Activated CD8-positive, alpha-beta memory T cell treated with anti-CD3 and anti-CD28 coated beads, Interleukin-2, amount 10 ng/mL, durations not matched to agents 7 days and 5 days (primary cell): ENCODE measurements at regions not wholly inside any gene's neighbourhood (a gene's known extent, or its start where the extent isn't known, plus 50 kb on each side); places are given as distances from the start of the nearest gene placed in this dataset.

Source experiments
- ATAC-seq: fragments of 150-1000 bp; cut with Tn5 transposase; one replicate; pipeline ENCODE4 v1.10.0; 2021; ENCODE audit warnings: moderate library complexity
- CTCF ChIA-PET: fragments of 350-600 bp; sonication (Branson Sonifier 250); formaldehyde crosslinking; loops from one replicate; lab custom pipeline; 2021; ENCODE audit warnings: antibody characterized with exemption; lab: Charles Lee
- DNase-seq: peaks from one replicate; pipeline ENCODE4 v3.0.0-alpha.2; 2020
- H3K27ac Mint-ChIP-seq: one replicate; pipeline ENCODE4 v1.8.0; 2021; ENCODE audit warnings: mild to moderate bottlenecking, mixed read lengths
- H3K27me3 Mint-ChIP-seq: one replicate; pipeline ENCODE4 v1.8.0; 2021; ENCODE audit warnings: mixed read lengths
- H3K36me3 Mint-ChIP-seq: one replicate; pipeline ENCODE4 v1.8.0; 2021; ENCODE audit warnings: mild to moderate bottlenecking, mixed read lengths
- H3K4me1 Mint-ChIP-seq: one replicate; pipeline ENCODE4 v1.8.0; 2021; ENCODE audit warnings: mixed read lengths
- H3K4me3 Mint-ChIP-seq: one replicate; pipeline ENCODE4 v1.8.0; 2021; ENCODE audit warnings: mild to moderate bottlenecking, moderate library complexity, mixed read lengths
- H3K9me3 Mint-ChIP-seq: one replicate; pipeline ENCODE4 v1.8.0; 2022; ENCODE audit warnings: low read depth, mixed read lengths

DNA sequence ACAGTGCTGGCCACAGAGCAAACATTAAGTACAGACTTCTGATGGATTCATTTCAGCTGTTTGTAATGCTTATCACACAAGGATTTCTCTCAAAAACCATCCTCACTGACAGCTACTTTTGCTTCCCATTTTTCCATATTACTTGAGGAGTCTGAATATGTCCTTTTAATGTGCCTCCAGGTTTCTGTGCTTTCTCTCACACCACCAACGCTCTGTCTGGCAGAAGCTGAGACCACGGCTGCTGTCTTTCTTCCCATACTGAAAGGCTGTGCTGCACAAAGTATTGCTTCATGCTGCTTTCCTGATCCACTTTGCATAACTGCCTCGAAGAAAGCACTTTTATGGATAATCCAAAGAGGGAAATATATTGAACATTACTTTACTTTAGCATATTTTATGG, 312.1 kb upstream of the ZEB2 start:
- no peak for ATAC-seq
- Mint-ChIP-seq H3K4me1 (no peaks in the 10 kb centered on the region), H3K36me3 (no peaks in the 10 kb centered on the region), H3K9me3 (no peaks in the 10 kb centered on the region), H3K4me3 (no peak overlapping the region), H3K27ac (no peak overlapping the region), H3K27me3 (peaks cover 21% of the 10 kb centered on the region)
- CTCF ChIA-PET: no interaction called here
- DNase-seq: no peak

DNA sequence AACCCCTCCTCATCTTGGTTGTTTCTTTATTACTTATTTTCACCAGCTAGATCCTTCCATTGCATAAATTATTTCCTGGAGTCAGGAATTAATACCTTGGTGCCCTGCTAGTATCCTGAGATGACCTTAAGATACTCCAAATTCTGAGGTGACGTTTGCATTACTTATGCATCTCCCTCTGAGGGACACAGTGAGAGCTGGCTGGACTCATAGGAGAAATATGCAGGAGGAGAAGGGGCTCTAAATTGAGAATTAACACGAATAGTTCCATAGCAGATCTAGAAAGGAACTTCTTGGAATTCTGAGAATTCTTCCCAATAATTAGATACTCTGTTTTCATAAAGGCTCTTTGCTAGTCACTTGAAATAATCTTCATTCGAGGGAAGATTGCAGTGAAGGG, 310.6 kb upstream of the ZEB2 start:
- Mint-ChIP-seq H3K27ac (no peak overlapping the region), H3K9me3 (no peaks in the 10 kb centered on the region), H3K36me3 (no peaks in the 10 kb centered on the region), H3K27me3 (peaks cover 23% of the 10 kb centered on the region), H3K4me3 (no peak overlapping the region), H3K4me1 (no peaks in the 10 kb centered on the region)
- ATAC-seq: no peak
- CTCF ChIA-PET: no interaction called here
- DNase-seq: no peak

DNA sequence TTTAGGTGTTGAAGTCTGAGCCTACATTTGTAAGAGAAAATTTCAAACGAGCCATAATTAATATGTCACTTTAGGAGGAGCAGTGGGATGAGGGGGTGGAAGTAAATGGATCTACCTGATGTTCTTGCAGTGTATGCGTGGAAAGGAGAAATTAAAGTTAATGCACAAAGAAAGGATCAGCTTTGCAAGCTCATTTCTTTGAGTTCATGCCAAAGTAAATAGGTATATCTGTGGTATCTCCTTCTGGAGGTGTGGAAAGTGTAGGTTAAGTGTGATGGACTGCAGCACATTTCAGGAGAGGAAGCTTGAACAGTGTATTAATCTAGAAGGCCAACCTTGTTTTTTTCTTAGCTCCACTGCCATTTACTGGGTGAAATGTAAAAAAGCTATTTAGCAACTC, 307.5 kb upstream of the ZEB2 start:
- H3K9me3 Mint-ChIP-seq: no peaks in the 10 kb centered on the region
- DNase-seq (no peak), ATAC-seq (no peak)
- CTCF ChIA-PET: no interaction called here
- H3K27ac Mint-ChIP-seq: no peak overlapping the region
- H3K4me1 Mint-ChIP-seq: no peaks in the 10 kb centered on the region
- peaks cover 28% of the 10 kb centered on the region for H3K27me3 Mint-ChIP-seq
- no peak overlapping the region for H3K4me3 Mint-ChIP-seq
- H3K36me3 Mint-ChIP-seq: no peaks in the 10 kb centered on the region

DNA sequence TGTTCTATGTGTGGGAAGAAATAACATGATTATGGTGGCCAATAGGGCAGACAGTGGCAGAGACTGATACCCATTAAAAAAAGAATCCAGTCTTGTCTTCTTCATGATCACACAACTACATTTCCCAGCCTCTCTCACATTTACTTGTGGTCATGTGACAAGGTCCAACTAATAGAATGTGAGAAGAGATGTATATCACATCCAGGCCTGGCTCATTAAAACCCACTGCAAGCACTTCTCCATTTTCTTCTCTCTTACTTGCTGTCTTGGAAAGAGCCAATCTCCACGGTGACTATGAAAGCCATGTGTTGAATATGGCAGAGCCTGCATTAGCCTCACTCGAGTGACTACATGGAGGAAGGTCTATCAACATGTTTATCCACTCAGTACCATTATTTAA, 306.2 kb upstream of the ZEB2 start:
- ATAC-seq (no peak), DNase-seq (no peak)
- H3K27me3 Mint-ChIP-seq: peaks cover 26% of the 10 kb centered on the region
- H3K27ac Mint-ChIP-seq: no peak overlapping the region
- CTCF ChIA-PET: no interaction called here
- H3K4me1 Mint-ChIP-seq: no peaks in the 10 kb centered on the region
- no peaks in the 10 kb centered on the region for H3K9me3 Mint-ChIP-seq
- no peak overlapping the region for H3K4me3 Mint-ChIP-seq
- H3K36me3 Mint-ChIP-seq: no peaks in the 10 kb centered on the region

DNA sequence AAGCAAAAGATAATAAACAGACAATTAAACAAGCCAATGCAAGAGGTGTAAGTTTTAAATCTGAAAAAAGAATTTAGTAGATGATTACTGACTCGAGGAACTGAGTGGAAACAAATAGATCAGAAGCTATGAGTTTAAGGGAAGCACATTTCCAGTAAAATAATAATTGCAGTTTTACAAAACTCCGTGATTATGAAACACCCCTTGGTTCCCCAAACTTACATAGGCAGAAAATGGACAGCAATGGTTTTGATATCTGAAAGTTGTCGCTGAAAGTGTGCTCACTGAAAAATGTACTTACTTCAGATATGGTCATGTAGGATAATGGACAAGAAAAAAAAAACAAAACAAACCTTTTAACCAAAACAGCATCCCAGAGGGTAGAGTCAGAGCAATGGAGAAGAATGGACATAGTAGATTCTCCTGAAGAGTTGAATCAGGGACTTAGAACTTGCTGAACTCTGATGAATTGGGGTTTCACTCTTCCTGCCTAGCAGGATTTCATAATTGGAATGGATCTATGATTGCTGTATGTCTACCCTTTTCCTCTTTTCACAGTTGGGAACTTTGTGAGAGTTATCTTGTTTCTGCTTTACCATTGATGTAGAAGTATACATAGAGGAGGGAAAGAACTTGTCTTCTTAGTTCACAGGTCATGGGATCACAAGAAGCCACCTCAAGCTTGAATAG, 305.6 kb upstream of the ZEB2 start:
- DNase-seq (no peak), ATAC-seq (no peak)
- Mint-ChIP-seq H3K4me3 (no peak overlapping the region), H3K9me3 (no peaks in the 10 kb centered on the region), H3K27ac (no peak overlapping the region), H3K36me3 (no peaks in the 10 kb centered on the region), H3K27me3 (peaks cover 26% of the 10 kb centered on the region), H3K4me1 (no peaks in the 10 kb centered on the region)
- CTCF ChIA-PET: no interaction called here

DNA sequence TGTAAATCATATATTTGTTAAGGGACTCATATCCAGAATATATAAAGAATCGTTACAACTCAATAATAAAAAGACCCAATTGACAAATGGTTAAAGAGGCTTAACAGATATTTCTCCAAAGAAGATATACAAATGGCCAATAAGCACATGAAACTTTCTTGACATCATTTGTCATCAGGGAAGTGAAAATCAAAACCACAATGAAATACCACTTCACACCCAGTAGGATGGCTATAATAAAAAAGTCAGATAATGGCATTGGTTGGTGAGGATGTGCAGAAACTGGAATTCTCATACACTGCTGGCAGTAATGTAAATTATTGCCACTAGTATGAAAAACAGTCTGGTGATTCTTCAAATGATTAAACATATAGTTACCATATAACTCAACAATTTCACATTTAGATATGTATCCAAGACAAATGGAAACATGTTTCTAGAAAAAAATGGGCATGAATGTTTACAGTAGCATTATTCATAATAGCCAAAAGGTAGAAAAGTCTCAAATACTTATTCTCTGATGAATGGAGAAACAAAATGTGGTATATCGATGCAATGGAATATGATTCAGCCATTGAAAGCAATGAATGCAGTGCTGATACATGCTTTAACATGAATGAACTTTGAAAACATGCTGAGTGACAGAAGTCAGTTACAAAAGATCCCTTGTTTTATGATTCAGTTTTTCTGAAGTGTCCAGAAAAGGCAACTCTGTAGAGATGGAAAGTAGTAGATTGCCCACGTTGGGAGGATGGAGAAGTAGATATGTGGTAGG, 304.6 kb upstream of the ZEB2 start:
- H3K9me3 Mint-ChIP-seq: no peaks in the 10 kb centered on the region
- CTCF ChIA-PET: no interaction called here
- no peaks in the 10 kb centered on the region for H3K36me3 Mint-ChIP-seq
- H3K4me3 Mint-ChIP-seq: no peak overlapping the region
- no peaks in the 10 kb centered on the region for H3K4me1 Mint-ChIP-seq
- peaks cover 29% of the 10 kb centered on the region for H3K27me3 Mint-ChIP-seq
- ATAC-seq (no peak), DNase-seq (no peak)
- no peak overlapping the region for H3K27ac Mint-ChIP-seq

DNA sequence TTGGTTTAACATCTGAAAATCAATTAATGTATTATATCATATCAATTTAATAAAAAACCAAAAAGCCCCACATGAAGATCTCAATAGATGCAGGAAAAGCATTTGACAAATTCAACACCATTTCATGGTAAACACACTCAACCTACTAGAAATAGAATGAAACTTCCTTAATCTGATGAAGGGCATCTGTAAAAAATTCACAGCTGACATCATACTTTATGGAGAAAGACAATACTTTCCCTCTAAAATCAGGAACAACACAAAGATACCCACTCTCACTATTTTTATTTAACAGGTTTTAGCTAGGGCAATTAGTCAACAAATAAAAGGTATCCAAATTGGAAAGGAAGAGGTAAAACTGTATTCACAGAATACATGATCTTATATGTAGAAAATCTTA, 303.0 kb upstream of the ZEB2 start:
- H3K36me3 Mint-ChIP-seq: no peaks in the 10 kb centered on the region
- CTCF ChIA-PET: no interaction called here
- H3K4me3 Mint-ChIP-seq: no peak overlapping the region
- no peak overlapping the region for H3K27ac Mint-ChIP-seq
- H3K27me3 Mint-ChIP-seq: peaks cover 23% of the 10 kb centered on the region
- DNase-seq: no peak
- no peaks in the 10 kb centered on the region for H3K9me3 Mint-ChIP-seq
- no peaks in the 10 kb centered on the region for H3K4me1 Mint-ChIP-seq
- ATAC-seq: no peak

DNA sequence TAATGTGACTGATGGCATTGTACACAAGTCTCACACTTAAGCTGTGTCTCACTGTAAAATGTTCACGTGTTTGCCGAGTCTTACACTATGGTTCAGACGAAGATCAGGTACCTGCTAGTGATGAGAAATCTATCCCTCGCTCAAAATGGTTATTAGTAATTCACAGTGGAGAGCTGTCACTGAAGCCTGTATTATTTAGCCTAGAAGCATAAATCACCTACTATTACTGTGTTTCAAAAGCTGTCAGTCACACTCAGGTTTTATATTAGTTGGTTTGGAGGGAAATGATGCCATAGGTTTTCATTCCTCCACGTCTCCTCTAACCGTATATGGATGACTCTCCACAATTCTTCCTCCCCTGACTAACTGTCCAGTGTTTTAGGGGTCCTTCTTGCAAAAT, 292.4 kb upstream of the ZEB2 start:
- CTCF ChIA-PET: no interaction called here
- H3K4me1 Mint-ChIP-seq: no peaks in the 10 kb centered on the region
- ATAC-seq (no peak), DNase-seq (no peak)
- no peak overlapping the region for H3K27ac Mint-ChIP-seq
- H3K4me3 Mint-ChIP-seq: no peak overlapping the region
- H3K9me3 Mint-ChIP-seq: no peaks in the 10 kb centered on the region
- H3K36me3 Mint-ChIP-seq: no peaks in the 10 kb centered on the region
- H3K27me3 Mint-ChIP-seq: peaks cover 20% of the 10 kb centered on the region

DNA sequence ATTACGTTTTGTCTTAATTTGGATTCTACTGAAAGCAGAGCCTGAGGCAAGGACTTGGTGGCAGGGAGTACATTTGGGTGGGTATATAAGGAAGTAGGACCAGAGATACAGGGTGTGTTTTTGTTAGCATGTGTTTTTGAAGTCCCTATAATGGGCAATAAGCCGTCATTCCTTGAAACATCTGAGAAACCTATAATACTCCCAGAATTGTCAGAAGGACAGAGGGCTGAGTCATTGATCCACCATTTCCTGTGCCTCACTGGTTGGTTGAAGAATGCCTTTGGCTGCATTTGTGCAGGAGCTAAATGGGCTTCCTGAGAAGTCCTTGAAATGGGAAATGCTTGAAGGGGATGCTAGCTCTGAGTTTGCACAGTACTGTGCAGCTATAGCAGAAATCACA, 281.8 kb upstream of the ZEB2 start:
- Mint-ChIP-seq H3K4me1 (no peaks in the 10 kb centered on the region), H3K4me3 (no peak overlapping the region), H3K27ac (no peak overlapping the region), H3K36me3 (no peaks in the 10 kb centered on the region), H3K9me3 (no peaks in the 10 kb centered on the region), H3K27me3 (peaks cover 8% of the 10 kb centered on the region)
- CTCF ChIA-PET: no interaction called here
- no peak for DNase-seq
- ATAC-seq: no peak

DNA sequence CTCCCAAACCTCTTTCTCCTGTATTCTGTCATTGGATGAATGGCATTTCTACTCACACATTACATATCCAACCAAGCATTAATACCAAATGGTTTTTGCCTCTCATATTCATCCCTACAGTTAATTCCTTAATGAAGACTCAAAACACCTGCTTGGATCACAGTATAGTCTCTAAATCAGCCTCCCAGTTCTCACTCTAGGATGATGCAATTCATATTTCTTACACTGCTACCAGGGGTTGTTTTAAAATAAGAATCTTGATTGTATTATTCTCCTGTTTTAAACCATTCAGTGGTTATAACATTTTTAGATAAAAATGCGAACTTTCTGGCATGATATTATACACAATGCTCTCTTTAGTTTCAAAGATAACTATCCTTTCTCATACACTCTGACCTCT, 281.4 kb upstream of the ZEB2 start:
- ATAC-seq (no peak), DNase-seq (no peak)
- Mint-ChIP-seq H3K4me1 (no peaks in the 10 kb centered on the region), H3K9me3 (no peaks in the 10 kb centered on the region), H3K27ac (no peak overlapping the region), H3K4me3 (no peak overlapping the region), H3K36me3 (no peaks in the 10 kb centered on the region), H3K27me3 (peaks cover 8% of the 10 kb centered on the region)
- CTCF ChIA-PET: no interaction called here

DNA sequence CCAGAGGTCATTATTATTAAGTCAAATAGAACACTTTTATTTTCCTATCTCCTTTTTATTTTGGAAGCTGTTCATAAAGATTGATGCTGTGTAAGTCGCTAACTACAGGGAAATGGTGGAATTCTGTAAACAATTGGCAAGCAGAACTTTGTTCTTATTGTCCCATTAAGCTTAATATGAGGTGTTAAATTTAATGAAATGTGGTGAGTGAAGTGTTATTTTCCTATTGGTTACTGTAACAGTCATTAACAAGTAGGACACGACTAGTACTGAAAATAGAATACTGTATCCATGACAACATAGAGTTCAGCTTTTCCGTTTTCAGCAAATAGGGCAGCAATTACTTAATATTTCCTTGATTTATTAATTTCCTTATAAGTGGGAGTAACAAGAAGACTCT, 279.1 kb upstream of the ZEB2 start:
- H3K27me3 Mint-ChIP-seq: peaks cover 8% of the 10 kb centered on the region
- ATAC-seq (no peak), DNase-seq (no peak)
- no peaks in the 10 kb centered on the region for H3K9me3 Mint-ChIP-seq
- no peak overlapping the region for H3K27ac Mint-ChIP-seq
- no peak overlapping the region for H3K4me3 Mint-ChIP-seq
- no peaks in the 10 kb centered on the region for H3K4me1 Mint-ChIP-seq
- H3K36me3 Mint-ChIP-seq: no peaks in the 10 kb centered on the region
- CTCF ChIA-PET: no interaction called here

DNA sequence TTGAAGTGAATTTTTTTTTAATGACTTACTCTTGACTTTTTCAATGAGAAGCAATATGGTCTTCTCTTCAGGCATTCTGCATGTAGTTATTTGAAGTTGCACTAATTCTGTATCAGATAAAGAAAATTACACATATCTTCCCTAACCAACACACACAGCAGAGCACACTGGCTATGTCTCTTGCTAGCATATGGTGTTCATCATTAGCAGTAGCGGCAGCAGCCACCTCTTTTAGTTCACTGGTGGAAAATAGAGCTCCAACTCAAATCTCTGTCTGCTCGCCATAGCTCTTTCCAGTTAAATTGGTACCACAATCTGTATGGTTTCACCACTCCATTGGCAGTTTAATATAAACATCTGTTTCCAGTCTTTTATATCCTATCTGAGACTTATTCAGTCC, 278.1 kb upstream of the ZEB2 start:
- peaks cover 8% of the 10 kb centered on the region for H3K27me3 Mint-ChIP-seq
- no peaks in the 10 kb centered on the region for H3K9me3 Mint-ChIP-seq
- H3K27ac Mint-ChIP-seq: no peak overlapping the region
- DNase-seq (no peak), ATAC-seq (no peak)
- H3K4me1 Mint-ChIP-seq: no peaks in the 10 kb centered on the region
- H3K4me3 Mint-ChIP-seq: no peak overlapping the region
- CTCF ChIA-PET: no interaction called here
- H3K36me3 Mint-ChIP-seq: no peaks in the 10 kb centered on the region

DNA sequence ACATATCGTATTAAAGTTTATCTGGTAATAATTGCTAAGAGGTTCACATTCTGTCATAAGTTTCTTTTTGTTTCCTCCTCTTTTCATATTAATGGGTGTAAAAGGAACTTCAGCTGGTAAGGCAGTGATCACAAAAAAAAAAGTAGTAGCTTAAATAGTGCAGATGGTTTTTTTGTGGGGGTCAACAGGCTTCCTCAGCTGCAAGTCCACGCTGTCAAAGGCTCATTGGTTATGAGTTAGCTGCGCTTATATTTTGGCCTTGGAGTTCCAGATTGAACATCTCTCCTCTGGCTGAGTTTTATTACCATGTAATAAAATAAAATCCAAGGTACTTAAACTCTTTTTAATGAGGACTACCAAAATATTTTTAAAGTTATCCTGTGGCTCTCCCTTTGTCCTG, 277.0 kb upstream of the ZEB2 start:
- CTCF ChIA-PET: no interaction called here
- no peaks in the 10 kb centered on the region for H3K9me3 Mint-ChIP-seq

DNA sequence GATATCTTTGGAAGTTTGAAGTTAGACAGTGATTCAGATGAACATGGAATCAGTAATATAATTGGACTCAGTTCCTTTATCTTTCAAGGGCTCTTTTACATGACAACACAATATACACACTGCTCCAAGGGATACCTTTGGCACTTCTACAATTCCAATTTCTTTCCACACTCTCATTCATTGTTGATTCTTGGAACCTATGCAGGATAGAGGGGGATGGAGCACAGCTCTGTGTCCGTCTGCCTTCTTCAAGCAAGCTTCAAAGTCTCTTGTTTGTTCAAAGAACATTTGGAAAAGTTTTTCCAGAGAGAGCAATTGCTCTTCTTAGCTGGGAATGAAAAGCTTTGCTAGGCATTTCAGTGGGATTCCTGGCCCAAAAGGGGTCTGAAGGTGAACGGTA, 276.2 kb upstream of the ZEB2 start:
- ATAC-seq: no peak
- peaks cover 8% of the 10 kb centered on the region for H3K27me3 Mint-ChIP-seq
- no peak for DNase-seq
- H3K4me1 Mint-ChIP-seq: no peaks in the 10 kb centered on the region
- no peak overlapping the region for H3K27ac Mint-ChIP-seq
- H3K36me3 Mint-ChIP-seq: no peaks in the 10 kb centered on the region
- CTCF ChIA-PET: no interaction called here
- H3K9me3 Mint-ChIP-seq: no peaks in the 10 kb centered on the region
- no peak overlapping the region for H3K4me3 Mint-ChIP-seq

More for the DNA sequence above, 277.0 kb upstream of the ZEB2 start:
- Mint-ChIP-seq H3K4me1 (no peaks in the 10 kb centered on the region), H3K36me3 (no peaks in the 10 kb centered on the region), H3K4me3 (no peak overlapping the region), H3K27me3 (peaks cover 8% of the 10 kb centered on the region), H3K27ac (no peak overlapping the region)
- DNase-seq (no peak), ATAC-seq (no peak)
